Adrenal gland (tissue), 5 donors: ENCODE measurements at regions not wholly inside any gene's neighbourhood (a gene's known extent, or its start where the extent isn't known, plus 50 kb on each side); places are given as distances from the start of the nearest gene placed in this dataset.

Source experiments
- CTCF ChIP-seq, 6 experiments: fragments of 450-650 bp in 4 of 6; fragments of 200-600 bp in 2 of 6; sonication (generic) in 1 of 6; IDR thresholded peaks; 1 replicate in 5 of 6; 2 replicates in 1 of 6; pipeline versions ENCODE4 v1.5.1 to v1.8.0; 2016 to 2021; ENCODE audit warnings: antibody characterized with exemption in 6 of 6, mild to moderate bottlenecking in 2 of 6, moderate library complexity in 1 of 6
- POLR2A ChIP-seq, 2 donors: fragments of 450-650 bp; IDR thresholded peaks; one replicate each; pipeline ENCODE4 v1.6.1; 2017; ENCODE audit warnings: antibody characterized with exemption in 2 of 2, mild to moderate bottlenecking in 2 of 2, moderate library complexity in 1 of 2
- donor health status: DM: no; HTN: no; CAD: no.

DNA sequence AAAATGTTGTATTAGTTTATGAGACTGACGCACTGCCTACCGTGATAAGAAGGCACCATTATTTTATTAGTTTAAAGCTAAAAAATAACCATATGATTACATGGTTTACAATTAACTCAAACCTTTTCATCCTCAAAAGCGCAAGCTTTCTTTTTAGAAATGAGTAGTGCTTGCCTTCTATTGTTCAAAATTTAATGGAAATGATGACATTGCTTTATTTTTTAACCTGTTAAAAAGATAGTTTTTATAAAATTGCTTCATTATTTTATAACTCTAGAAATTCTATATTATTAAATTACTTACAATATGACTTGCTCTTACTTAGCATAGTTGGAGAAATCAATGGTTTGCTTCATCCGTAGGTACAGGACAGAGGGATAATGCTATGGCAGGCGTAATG is 78.7 kb upstream of the HDDC2 start:
- TF ChIP-seq CTCF (IDR thresholded peaks at IDR 0.05) (no peak), POLR2A (IDR thresholded peaks at IDR 0.05) (no peak)
